Esophagus (tissue), 2 donors: ENCODE measurements at regions not wholly inside any gene's neighbourhood (a gene's known extent, or its start where the extent isn't known, plus 50 kb on each side); places are given as distances from the start of the nearest gene placed in this dataset.

Source experiments
- H3K27ac ChIP-seq, 2 donors: one replicate each; pipeline ENCODE4 v1.5.1; 2013; ENCODE audit warnings: low read depth in 2 of 2, mild to moderate bottlenecking in 2 of 2, inconsistent platforms in 1 of 2, low read length in 1 of 2, moderate library complexity in 1 of 2
- H3K27me3 ChIP-seq, 2 donors: one replicate each; pipeline ENCODE4 v1.6.1; 2013; ENCODE audit warnings: low read length in 2 of 2, control low read depth in 1 of 2, mild to moderate bottlenecking in 1 of 2; ENCODE audit not compliant: insufficient read depth in 2 of 2, control insufficient read depth in 1 of 2
- H3K36me3 ChIP-seq, 2 donors: one replicate each; pipeline ENCODE4 v1.6.1; 2013; ENCODE audit warnings: low read length in 1 of 2; ENCODE audit not compliant: control insufficient read depth in 2 of 2, insufficient read depth in 2 of 2
- H3K4me1 ChIP-seq, 2 donors: one replicate each; pipeline ENCODE4 v1.6.1; 2013; ENCODE audit warnings: low read length in 1 of 2; ENCODE audit not compliant: control insufficient read depth in 2 of 2, insufficient read depth in 2 of 2
- H3K4me3 ChIP-seq, 2 donors: one replicate each; pipeline ENCODE4 v1.5.1; 2013; ENCODE audit warnings: low read length in 2 of 2, mild to moderate bottlenecking in 2 of 2, low read depth in 1 of 2, moderate library complexity in 1 of 2
- H3K9me3 ChIP-seq, 2 donors: one replicate each; pipeline ENCODE4 v1.6.1; 2013; ENCODE audit warnings: mild to moderate bottlenecking in 2 of 2, low read depth in 1 of 2, low read length in 1 of 2, moderate library complexity in 1 of 2; ENCODE audit not compliant: control insufficient read depth in 2 of 2, insufficient read depth in 1 of 2
- WGBS, 2 donors: extraction: QIAGEN DNeasy Blood & Tissue Kit; methylation state at CpG; one replicate each; pipeline ENCODE4 v1.1.7; 2013; 5-methylcytosine and 5-hydroxymethylcytosine counted together
- donor health status: healthy with polysubstance abuse.
- donor health status: Bipolar disorder and iron deficiency.

- Histone ChIP-seq H3K4me1 (peaks cover 0 to 3% of the 10 kb centered on the region in 2 donors), H3K4me3 (no peak overlapping the region), H3K27ac (no peak overlapping the region), H3K27me3 (peaks cover 0 to 9% of the 10 kb centered on the region in 2 donors), H3K36me3 (no peaks in the 10 kb centered on the region), H3K9me3 (no peaks in the 10 kb centered on the region)
- WGBS, 2 donors, result 52 to 58% methylated on average over 8 of the region's 8 CpGs
Measured at GRCh38 chr19:30231408-30232318, 140.5 kb upstream of the ZNF536 start.

- H3K9me3 ChIP-seq, result no peaks in the 10 kb centered on the region
- no peaks in the 10 kb centered on the region for H3K36me3 ChIP-seq
- H3K27ac ChIP-seq, result no peak overlapping the region
- no peak overlapping the region for H3K4me3 ChIP-seq
- WGBS, 2 donors, result 53 to 58% methylated on average over 2 of the region's 2 CpGs
- H3K4me1 ChIP-seq, result no peaks in the 10 kb centered on the region
- peaks cover 0 to 3% of the 10 kb centered on the region in 2 donors for H3K27me3 ChIP-seq
Measured at GRCh38 chr19:30233375-30233774, 138.8 kb upstream of the ZNF536 start.

- Histone ChIP-seq H3K9me3 (no peaks in the 10 kb centered on the region), H3K36me3 (no peaks in the 10 kb centered on the region), H3K27me3 (no peaks in the 10 kb centered on the region), H3K4me1 (no peaks in the 10 kb centered on the region), H3K4me3 (no peak overlapping the region), H3K27ac (peak overlapping the region in 1 of 2 donors; percentile 36)
- WGBS, 2 donors, result 15 to 21% methylated on average over 10 of the region's 10 CpGs
Measured at GRCh38 chr19:30235946-30236345, 136.2 kb upstream of the ZNF536 start.

GRCh38 chr19:30236587-30236986 is 135.6 kb upstream of the ZNF536 start:
- Histone ChIP-seq H3K4me1 (no peaks in the 10 kb centered on the region), H3K27me3 (no peaks in the 10 kb centered on the region)
- WGBS, 2 donors, result 71 to 78% methylated on average over 4 of the region's 4 CpGs

GRCh38 chr19:30237140-30237539 is 135.0 kb upstream of the ZNF536 start:
- H3K27ac ChIP-seq, result no peak overlapping the region
- H3K36me3 ChIP-seq, result no peaks in the 10 kb centered on the region
- no peaks in the 10 kb centered on the region for H3K4me1 ChIP-seq
- H3K9me3 ChIP-seq, result no peaks in the 10 kb centered on the region
- H3K27me3 ChIP-seq, result no peaks in the 10 kb centered on the region
- no peak overlapping the region for H3K4me3 ChIP-seq
- 76 to 78% methylated on average over 5 of the region's 5 CpGs for WGBS, 2 donors

More at GRCh38 chr19:30236587-30236986, 135.6 kb upstream of the ZNF536 start:
- no peaks in the 10 kb centered on the region for H3K9me3 ChIP-seq
- no peaks in the 10 kb centered on the region for H3K36me3 ChIP-seq
- H3K4me3 ChIP-seq, result no peak overlapping the region
- no peak overlapping the region for H3K27ac ChIP-seq

GRCh38 chr19:30240904-30241695 is 131.1 kb upstream of the ZNF536 start:
- 82 to 83% methylated on average over 9 of the region's 9 CpGs for WGBS, 2 donors
- H3K36me3 ChIP-seq, result no peaks in the 10 kb centered on the region
- H3K27ac ChIP-seq, result no peak overlapping the region
- no peak overlapping the region for H3K4me3 ChIP-seq
- no peaks in the 10 kb centered on the region for H3K4me1 ChIP-seq
- peaks cover 0 to 2% of the 10 kb centered on the region in 2 donors for H3K9me3 ChIP-seq
- H3K27me3 ChIP-seq, result no peaks in the 10 kb centered on the region

- Histone ChIP-seq H3K36me3 (no peaks in the 10 kb centered on the region), H3K27me3 (no peaks in the 10 kb centered on the region), H3K4me3 (no peak overlapping the region), H3K4me1 (no peaks in the 10 kb centered on the region), H3K27ac (no peak overlapping the region), H3K9me3 (peaks cover 0 to 2% of the 10 kb centered on the region in 2 donors)
- WGBS, 2 donors, result 45 to 52% methylated on average over 4 of the region's 4 CpGs
Measured at GRCh38 chr19:30244533-30244932, 127.7 kb upstream of the ZNF536 start.

GRCh38 chr19:30245401-30246039 is 126.7 kb upstream of the ZNF536 start:
- Histone ChIP-seq H3K27me3 (no peaks in the 10 kb centered on the region), H3K36me3 (no peaks in the 10 kb centered on the region), H3K9me3 (peaks cover 0 to 2% of the 10 kb centered on the region in 2 donors), H3K27ac (no peak overlapping the region), H3K4me3 (no peak overlapping the region), H3K4me1 (no peaks in the 10 kb centered on the region)
- WGBS, 2 donors, result 85 to 86% methylated on average over 17 of the region's 17 CpGs

GRCh38 chr19:30249911-30250310 is 122.3 kb upstream of the ZNF536 start:
- Histone ChIP-seq H3K9me3 (peaks cover 0 to 2% of the 10 kb centered on the region in 2 donors), H3K4me3 (no peak overlapping the region), H3K27me3 (peaks cover 3% of the 10 kb centered on the region in 2 donors), H3K36me3 (no peaks in the 10 kb centered on the region), H3K27ac (no peak overlapping the region), H3K4me1 (peaks cover 0 to 4% of the 10 kb centered on the region in 2 donors)
- WGBS, 2 donors, result 37 to 50% methylated on average over 4 of the region's 4 CpGs
